Choroid plexus epithelial cell (primary cell): ENCODE measurements at regions not wholly inside any gene's neighbourhood (a gene's known extent, or its start where the extent isn't known, plus 50 kb on each side); places are given as distances from the start of the nearest gene placed in this dataset.

Experiments used
- DNase-seq: peaks from one replicate; pipeline ENCODE4 v3.0.0-alpha.2; 2010; ENCODE audit warnings: low read depth
- H3K4me3 ChIP-seq: 2 replicates; pipeline ENCODE4 v1.5.1; 2011; ENCODE audit warnings: low read depth, mild to moderate bottlenecking, control low read depth, low read length, moderate library complexity
- TF ChIP-seq, protein P1 (sequence below): conservative IDR thresholded peaks from 2 replicates; pipeline ENCODE4 v1.5.1; 2011; ENCODE audit warnings: low read depth, mild to moderate bottlenecking, control low read depth, inconsistent platforms, low read length, moderate library complexity

DNA sequence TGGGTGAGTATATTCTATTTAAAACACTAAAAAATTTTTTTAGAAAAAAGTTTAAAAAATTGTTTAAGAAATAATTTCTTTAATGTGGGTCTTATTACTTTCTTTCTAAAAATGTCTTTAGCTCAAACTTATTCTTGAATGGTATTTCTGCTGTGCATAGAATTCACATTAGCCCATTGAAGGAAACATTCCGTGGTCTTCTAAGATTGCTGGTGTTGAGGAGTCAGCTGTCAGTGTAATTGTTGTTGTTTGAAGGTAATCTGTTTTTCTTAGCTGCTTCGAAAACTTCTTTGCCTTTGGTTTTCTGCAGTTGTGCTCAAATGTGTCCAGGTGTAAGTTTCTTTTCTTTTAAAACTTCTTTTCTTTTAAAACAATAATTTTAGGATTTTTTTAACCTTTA lies 85.4 kb upstream of the KLF12 start:
- peak; percentile 46 for DNase-seq
- TF ChIP-seq, protein P1, sequence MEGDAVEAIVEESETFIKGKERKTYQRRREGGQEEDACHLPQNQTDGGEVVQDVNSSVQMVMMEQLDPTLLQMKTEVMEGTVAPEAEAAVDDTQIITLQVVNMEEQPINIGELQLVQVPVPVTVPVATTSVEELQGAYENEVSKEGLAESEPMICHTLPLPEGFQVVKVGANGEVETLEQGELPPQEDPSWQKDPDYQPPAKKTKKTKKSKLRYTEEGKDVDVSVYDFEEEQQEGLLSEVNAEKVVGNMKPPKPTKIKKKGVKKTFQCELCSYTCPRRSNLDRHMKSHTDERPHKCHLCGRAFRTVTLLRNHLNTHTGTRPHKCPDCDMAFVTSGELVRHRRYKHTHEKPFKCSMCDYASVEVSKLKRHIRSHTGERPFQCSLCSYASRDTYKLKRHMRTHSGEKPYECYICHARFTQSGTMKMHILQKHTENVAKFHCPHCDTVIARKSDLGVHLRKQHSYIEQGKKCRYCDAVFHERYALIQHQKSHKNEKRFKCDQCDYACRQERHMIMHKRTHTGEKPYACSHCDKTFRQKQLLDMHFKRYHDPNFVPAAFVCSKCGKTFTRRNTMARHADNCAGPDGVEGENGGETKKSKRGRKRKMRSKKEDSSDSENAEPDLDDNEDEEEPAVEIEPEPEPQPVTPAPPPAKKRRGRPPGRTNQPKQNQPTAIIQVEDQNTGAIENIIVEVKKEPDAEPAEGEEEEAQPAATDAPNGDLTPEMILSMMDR = no peak
- H3K4me3 ChIP-seq = no peak overlapping the region

DNA sequence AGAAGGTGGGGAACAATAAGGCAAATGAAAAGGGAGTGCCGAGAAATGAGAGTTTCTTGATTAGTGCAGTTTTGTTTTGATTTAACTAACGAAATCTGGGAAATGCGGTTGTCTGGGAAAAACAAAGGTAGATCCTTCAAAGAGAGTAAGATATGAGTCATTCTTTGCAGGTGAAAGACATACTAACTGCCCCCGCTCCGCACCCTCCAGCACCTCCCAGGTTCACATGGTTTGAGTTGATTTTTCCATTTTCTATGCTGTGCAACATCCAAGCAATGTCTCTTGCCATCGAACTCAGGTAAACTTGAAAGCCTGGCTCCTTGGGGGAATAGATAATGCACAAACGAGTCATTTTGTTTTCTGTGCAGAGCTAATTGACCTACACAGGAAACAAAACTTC lies 84.1 kb upstream of the KLF12 start:
- TF ChIP-seq, protein P1 = no peak
- no peak for DNase-seq
- no peak overlapping the region for H3K4me3 ChIP-seq

DNA sequence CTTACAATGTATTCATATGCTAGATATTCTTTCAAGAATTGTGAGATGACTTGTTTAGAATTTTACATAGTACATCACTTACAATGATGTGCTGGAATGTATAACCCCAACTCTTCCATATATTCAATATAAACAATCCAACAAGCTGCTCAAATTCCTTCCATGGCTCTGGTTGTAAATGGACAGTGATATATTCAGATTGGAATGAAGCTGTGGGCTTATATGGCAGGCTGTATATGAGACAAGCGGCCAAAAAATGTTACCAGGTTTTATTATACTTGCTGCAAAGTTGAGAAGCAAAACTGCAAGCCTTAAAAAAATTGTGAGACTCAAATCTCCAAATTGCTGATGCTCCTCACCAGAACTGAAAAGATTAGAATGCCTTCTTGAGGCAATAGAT lies 83.6 kb upstream of the KLF12 start:
- peak; percentile 81 for DNase-seq
- TF ChIP-seq, protein P1 = no peak
- no peak overlapping the region for H3K4me3 ChIP-seq

DNA sequence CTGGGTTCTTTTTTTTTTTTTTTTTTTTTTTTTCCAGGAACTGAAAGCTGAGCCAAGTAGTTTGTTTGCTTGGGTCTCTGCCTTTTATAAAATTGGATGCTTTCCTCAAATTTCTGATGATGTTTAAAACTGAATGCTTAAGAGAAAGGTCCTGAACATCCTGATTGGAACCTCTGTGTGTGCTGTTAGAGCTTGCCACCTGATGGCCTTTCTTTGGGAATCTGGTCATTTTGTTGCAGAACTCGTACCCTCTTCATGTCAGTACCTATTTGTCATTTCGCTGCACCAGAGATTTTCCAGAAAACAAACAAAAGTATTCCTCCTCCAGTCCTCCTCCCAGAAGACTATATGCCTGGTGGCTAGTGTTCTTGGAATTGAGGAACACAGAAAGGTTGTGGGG lies 81.2 kb upstream of the KLF12 start:
- H3K4me3 ChIP-seq = no peak overlapping the region
- TF ChIP-seq, protein P1 = no peak
- no peak for DNase-seq

DNA sequence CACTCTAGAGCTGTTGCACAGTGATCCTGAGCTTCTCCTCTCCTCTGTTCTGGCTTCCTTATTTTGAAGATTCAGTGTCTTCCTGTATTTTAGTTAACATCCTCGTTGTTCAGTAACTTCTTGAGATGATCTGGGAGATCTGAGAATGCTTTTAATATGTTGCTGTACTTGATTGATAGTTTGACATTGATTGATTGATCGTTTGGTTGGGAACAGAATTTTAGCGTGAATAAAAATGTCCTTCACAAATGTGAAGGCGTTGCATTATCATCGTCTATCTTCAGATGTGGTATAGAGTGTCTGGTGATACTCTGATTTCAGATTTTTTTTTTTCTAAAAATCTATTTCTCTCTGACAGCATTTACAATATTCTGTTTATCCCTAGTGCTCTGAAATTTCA lies 80.1 kb upstream of the KLF12 start:
- TF ChIP-seq, protein P1 = no peak
- no peak for DNase-seq
- H3K4me3 ChIP-seq = no peak overlapping the region

DNA sequence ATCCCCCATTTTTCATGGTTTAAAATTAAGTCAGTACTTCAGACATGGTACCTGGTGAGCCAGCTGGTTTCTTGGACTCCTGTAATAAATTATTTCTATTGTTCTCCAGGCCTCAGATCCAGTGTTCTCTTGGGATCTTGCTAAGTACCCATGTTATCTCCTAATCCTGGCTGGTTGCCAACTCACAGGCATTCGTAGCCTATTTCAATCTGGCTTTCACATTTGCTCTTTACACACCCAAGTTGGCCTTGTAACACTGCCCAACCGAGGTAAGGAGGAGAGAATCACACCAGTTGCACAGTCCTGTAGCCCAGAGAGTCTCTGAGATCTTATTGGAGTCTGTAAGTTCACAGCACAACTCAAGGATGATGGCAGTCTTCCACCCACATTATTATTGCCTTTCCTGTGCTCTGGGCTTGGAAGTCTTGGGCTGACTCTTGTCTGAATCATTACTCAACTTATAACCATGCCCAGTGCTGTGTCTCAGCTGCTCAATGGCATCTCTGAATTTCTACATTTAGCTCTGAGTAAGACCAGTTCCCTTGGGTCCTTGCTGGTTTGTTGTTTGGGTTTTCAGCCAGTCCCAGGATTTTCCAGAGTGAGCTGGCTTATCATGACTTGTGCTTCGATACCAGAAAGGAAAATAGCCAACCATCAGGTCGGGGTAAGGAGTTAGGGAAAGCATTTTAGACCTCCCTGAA lies 76.6 kb upstream of the KLF12 start:
- H3K4me3 ChIP-seq = no peak overlapping the region
- TF ChIP-seq, protein P1 = no peak
- peak; percentile 88 for DNase-seq

DNA sequence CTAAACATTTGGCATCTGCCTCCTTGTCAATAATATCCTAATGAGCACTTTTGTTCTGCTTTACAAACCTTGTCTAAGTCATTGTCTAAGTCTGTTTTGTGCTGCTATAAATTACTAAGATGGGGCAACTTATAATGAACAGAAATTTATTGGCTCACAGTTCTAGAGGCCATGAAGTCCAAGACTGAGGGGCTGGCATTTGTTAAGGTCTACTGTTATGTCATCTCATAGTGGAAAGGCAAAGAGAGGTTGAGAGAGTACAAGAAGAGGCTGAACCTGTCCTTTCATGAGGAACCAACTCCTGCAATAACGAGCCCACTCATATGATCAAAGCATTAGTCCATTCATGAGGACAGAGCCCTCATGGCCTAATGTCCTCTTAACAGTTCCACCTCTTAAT lies 72.7 kb upstream of the KLF12 start:
- no peak overlapping the region for H3K4me3 ChIP-seq
- no peak for DNase-seq
- TF ChIP-seq, protein P1 = no peak
